HCEC 1CT (cell line): ENCODE measurements at regions not wholly inside any gene's neighbourhood (a gene's known extent, or its start where the extent isn't known, plus 50 kb on each side); places are given as distances from the start of the nearest gene placed in this dataset.

ENCODE experiments used
- DNase-seq: peaks from one replicate; pipeline ENCODE4 v3.0.0-alpha.2; 2017

DNA sequence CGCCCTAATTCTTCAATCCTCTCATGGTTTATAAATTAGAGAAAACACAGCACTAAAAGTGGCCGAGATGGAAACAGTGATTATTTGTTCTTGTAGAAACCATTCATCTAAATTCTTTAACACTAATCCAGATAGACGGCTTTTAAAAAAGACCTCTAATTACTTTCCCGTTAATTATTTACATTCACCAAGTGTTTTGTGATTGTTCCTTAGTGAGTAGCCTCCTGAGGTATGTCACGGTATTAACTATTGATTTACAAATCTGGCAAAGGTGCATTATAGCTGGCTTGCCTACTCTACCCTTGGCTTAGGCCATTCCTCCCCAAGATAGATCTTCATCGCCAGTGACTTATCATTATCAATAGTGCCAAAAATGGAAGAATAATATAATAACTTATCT, 436.4 kb upstream of the ST6GAL2 start:
- DNase-seq = no peak

DNA sequence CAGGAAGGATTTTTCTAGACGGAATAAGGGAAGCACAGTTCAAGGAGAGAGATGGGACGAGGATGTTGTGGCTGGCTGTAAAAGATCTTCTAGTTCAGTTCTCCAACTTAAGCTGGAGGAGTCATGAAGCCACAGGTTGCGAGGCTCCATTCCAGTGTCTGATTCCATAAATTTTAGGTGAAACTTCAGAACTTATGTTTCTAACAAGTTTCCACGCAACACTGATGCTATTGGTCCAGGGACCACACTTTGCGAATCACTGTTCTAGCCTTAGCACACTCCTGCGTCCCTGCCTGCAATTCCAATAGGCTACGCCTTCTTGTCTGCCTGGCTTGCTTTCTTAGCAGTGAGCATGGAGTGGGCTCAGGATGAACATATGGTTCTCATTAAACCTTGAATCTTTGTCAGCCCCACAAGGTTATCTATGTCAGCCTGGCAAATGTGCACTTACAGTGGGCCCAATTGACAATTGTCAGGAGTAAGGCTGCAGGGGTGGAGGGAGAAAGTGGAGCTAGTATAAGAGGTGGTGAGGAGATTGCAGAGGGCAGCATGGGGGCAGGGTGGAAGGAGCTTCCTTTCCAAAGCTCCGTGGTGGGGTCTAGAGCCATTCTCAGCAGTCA, 438.1 kb upstream of the ST6GAL2 start:
- DNase-seq = no peak

DNA sequence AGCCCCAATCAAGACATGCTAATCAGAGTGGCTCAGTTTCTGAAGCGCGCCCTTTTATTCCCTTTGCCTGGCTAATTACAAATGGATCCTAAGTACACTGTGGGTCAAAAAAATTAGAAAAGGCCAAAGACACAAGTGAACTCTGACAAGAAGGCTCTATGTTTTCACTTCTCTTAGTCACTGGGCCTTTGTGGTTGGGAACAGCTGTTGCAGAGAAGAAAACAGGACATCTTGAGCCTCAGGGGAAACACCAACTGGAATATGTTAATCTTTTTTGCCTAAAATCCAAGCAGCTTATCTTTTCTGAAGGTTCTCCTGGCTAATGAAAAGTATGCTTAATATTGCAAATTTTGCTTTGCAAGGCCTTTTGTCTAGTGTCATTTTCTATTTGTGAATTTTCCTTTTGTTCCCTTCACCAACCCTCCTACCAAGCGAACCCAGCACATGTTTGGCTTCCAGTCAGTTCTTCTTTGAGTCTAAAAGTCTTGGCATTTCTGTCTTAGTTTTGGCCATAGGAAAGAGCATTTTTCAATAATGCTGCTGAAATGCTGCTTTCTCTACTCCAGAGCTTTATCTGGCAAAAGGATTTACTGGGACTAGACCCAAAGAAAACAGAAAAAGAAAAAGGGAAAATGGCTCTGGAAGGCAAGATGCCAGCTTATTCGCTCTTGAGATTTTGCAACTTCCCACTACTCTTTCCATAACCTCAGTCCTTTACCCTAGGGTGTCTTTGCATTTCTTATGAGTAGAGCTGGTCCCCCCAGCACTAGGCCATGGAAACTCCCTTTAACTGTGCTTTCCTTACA, 440.2 kb upstream of the ST6GAL2 start:
- DNase-seq = no peak

DNA sequence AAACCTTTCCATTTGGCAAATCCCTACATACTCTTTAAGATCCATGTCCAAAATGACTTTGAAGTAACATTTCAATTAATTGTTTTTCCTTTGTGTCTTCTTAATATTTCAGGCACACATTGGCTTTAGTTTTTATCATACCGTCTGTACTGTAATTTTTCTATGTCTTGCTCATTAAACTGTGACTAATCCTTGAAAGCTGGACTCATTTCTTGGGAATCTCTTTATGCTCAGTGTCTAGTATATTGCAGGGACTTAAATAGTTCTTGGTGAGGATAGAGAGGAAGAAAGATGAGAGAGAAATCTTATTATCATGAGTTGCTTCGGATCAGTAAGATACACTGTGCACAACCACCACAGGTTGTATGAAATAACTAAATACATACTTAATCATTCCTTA, 448.3 kb upstream of the ST6GAL2 start:
- no peak for DNase-seq

DNA sequence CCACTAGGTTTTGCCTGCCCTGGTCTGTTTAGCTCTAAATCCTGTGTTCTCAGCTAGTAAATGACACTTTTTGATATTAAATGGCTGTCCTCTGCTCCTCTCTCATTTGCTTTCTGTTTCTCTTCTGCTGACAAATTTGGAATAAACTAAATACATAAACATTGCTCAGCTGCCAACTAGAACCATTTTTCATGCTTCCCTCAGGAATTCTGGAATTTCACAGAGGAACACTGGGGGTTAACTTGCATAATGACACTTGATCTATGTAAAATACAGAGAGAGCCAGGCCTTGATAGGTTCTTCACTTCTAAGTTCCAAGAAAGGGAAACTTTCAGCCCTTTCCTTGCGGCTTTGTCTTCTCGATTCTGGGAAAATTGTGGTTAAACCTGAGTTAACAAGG, 450.6 kb upstream of the ST6GAL2 start:
- DNase-seq = no peak

DNA sequence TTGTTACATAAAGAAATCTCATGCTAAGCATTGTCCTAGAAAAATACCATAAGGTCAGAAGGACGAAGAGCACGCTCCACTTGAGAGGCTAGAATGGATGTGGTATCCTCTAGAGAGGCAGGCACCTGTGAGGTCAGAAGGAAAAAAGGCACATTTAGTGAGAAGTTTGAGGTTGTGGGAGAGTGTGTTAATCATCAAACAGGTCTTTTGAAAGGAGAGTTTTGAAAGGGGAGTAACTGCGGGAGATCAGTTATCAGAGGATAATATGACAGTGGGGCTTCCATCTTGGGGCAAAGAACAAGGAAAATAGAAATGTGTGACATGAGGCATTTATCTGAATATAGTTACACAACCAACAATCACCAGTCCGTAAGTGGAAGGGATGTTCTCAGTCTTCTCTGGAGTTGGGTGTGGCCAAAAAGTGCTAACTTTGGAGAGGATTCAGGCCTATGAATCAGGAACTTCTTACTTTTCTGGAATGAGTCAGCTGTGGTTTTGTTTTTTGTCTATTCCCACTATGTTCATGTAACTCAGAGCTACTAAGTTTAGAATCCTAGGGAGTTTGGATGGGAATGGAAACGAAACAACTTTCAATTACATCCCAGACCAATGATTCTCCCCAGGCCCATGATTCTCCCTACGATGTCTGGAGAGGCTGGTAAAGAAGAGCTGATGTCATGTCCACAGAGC, 451.4 kb upstream of the ST6GAL2 start:
- DNase-seq = no peak

DNA sequence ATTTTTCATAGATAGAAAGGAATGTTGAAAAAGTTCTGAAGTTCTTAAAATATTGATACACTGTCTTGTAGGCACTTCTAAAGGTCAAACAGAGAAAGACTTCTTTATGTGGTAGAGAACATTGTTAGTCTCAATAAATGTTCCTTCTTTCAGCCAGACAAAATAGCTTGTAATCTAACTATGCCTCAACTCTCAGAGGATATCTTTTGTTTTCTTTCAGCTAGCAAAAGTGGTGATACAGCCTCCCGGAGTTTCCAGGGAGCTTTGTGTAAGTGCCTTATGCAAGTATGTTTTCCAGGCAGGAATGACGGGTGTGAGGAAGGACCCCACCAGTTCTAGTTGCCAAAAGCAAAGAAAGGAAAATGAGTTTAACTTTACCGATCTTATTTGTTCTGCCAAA, 452.1 kb upstream of the ST6GAL2 start:
- no peak for DNase-seq

DNA sequence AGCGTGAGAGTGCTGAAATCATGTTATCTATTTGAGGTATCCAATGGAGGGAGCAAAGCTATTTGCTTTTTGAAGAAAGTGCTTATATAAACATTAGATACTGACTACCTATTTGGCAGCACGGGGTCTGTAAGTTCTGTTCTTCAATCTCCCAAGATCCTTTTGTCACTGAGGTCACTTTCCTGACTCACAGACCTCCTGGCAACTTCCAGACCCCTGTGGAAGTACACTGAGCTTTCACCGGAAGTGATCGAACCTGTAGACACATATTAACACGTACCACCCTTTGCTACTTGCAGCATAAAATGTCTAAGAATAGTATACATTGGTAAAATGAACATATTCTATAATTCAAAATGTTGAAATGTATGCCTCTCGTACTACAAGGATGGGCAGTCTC, 452.6 kb upstream of the ST6GAL2 start:
- no peak for DNase-seq

DNA sequence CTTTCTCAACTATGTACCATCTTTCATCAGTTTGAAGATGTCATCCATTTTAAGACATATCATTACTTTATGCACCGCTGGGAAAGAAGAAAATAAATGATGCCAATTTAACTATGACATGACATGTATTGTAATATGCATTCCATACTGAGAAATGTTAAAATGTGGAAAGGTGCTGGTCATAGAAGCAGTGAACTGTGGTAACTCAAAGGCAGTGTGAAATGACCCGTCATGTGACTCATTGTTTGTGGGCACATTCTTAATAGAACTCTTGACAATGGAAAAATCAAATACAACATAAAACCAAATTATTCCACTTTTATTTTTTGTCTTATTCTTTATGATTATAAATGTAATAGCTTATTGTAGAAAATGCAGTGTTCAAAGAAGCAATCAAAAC, 455.0 kb upstream of the ST6GAL2 start:
- DNase-seq = no peak

DNA sequence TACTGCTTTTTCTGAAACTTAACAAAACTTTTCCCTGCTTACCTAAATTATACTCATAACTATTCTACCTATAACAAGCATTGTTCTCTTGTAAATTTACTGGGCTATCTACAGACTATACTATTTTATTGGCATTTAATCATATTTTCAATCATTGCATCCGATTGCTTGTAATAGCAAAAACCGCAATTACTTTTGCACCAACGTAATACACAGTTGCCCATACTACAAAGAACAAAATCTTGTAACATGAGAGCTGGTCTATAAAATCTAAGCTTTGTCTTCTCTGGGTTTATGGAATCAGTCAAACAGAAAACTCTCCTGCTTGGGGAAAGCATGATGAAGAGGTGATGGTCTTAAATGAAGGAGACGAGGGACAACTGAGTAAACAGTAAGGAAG, 463.4 kb upstream of the ST6GAL2 start:
- no peak for DNase-seq

DNA sequence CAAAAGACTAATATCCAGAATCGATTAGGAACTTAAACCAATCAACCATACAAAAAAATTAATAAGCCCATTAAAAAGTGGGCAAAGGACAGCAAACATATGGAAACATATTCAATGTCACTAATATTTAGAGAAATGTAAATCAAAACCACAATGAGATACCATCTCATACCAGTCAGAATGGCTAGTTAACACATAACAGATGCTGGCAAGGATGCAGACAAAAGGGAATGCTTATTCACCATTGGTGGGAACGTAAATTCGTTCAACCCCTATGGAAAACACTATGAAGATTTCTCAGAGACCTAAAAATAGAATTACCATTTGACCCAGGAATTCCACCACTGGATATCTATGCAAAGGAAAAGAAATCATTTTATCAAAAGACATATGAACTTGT, 468.2 kb upstream of the ST6GAL2 start:
- DNase-seq = no peak

DNA sequence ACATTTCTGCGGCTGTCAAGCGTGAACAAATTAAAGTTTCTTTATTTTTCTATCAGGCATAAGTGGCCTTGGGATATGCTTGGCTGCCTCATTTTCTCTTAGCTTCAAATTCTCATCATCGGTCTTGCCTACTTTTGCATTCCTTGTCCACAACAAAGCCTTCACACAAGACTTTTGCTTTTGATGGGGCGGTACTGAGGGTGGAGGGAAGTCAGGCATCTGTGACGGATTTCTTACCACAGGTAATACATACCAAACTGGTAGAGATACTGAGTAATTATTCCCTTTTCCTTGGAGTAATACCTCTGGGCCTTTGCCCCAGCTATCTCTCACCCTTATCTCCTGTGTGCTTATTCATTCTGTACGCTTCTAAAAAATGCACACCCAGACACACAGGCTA, 468.3 kb upstream of the RGPD4 start:
- DNase-seq = no peak

DNA sequence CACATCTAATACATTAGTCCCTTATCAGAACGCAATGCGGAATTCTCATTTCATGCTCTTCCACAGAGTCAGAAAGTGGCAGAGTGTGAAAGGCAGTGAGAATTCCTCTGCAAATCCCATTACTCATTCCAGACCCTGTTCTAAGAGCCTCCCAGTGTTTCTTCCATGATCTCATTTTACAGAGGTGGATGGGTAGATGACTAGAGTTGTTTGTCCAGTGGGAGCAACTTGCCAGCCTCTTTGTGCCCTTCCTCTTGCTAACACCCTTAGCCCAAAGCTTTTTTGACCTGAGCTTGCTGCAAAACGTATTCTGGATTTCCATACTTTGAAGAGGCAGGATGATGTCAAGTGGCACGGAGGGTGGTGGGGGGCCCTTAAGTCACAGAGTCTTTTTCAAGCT, 467.7 kb upstream of the RGPD4 start:
- no peak for DNase-seq

DNA sequence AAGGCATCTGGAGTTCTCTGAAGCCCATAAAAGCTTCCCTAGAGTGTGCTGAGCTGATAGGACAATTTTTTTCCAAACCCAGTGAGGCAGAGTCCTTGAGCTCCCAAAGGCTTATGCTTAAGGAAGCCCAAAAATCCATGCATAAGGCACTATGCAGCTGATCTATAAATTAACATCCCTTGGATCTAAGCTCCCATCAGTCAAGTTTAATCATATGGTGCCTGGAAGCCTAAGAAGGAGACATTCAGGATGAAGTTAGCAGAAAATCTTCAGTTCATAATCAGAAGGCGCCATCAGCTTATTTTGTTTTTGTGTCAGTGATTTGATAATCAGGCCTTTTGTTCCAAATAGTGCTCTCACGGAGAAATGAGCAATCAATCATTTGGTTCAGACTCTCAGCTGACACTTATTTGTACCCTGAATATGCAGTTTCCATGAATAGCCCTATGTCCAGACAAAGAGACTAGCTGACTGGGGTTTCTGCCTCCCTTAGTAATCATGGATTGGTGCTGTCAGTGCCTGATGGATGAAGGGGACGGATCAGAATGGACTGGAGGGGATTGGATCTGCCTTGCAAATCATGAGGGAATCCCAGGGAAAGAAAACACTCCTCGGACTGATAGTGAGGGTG, 464.8 kb upstream of the RGPD4 start:
- DNase-seq = no peak

DNA sequence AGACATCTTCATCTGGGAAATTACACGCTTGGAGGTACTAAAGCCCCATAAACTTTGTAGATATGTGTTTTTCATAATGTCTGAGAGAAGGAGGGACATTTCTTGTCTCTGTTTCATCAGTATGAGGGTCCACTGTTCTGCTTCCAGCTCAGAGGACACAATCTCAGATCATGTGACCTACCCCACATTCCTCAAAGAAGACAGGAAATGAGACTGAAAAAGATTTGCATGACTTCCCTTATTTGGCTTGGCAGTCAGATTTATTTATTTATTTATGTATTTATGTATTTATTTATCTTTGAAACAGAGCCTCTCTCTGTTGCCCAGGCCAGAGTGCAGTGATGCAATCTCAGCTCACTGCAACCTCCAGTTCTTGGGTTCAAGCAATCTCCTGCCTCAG, 463.7 kb upstream of the RGPD4 start:
- DNase-seq = no peak

DNA sequence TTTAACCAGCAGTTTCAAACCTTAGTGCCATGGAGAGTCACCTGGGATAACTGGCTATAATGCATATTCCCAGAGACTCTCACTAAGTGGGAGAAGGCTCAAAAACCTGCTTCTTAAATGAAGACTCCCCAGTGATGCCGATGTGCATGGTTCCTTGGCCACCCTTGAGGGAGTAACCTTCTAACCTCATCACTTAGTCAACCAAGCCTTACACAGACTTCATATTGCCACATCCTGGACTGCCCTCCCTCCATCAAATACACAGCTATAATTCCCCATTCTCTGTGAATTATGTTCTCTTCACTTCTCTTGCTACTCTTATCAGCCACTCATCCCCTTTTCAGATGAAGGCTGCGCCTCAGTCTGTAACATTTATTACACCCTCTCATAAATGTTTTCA, 462.9 kb upstream of the RGPD4 start:
- no peak for DNase-seq

DNA sequence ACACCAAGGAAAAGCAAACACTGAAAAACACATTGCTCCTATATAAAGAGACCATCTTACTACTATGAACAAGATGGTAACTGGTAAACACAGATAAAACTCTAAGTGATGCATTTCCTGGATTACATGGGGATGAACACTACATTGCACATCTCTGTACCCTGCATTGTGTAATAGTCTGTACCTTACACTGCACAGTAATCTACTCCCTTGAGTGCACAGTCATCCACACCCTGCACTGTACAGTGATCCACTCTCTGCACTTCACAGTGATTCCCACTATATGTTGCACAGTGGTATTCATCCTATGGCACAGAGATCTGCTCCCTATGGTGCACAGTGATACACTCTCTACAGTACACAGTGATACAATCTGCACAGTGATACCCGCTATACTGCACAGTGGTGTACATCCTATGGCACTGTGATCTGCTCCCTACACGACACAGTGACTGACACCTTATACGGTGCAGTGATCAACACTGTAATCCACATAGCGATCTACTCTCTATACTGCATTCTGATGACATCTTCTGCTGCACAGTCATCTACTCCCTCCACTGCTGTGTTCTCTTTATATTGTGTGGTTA, 462.2 kb upstream of the RGPD4 start:
- no peak for DNase-seq

DNA sequence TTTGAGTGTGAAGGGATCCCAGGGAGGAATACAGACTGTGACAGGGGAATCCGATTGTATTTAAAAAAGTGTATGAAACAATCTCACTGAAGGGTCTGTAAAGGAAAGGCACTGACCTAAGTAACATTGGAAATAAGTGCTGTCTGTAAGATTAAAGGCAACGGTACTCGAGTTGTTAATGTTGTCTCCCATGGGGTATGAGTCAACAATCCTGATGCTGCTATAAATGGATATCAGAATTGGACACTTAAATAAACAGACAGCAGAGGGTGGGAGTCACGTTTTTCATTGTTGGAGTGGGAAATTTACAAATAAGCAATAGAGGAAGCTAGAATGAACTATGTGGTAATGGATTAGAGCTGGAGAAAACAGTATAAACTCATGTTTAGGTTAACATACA, 452.4 kb upstream of the RGPD4 start:
- no peak for DNase-seq

DNA sequence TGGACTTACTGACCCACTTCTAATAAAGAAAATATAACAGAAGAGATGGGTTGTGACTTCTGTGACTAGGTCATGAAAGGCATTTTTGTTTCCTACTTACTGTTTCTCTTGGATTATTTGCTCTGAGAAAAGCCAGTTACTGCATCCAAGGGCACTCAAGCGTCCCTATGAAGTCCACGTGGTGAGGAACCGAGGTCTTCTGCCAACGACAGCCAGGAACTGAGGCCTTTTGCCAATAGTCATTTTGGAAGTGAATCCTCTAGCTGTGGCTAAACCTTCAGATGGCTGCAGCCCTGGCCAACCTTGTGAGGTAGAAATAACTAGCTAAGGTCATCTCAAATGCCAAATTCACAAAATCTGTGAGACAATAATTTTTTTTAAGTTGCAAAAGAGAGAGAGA, 449.8 kb upstream of the RGPD4 start:
- DNase-seq = no peak

DNA sequence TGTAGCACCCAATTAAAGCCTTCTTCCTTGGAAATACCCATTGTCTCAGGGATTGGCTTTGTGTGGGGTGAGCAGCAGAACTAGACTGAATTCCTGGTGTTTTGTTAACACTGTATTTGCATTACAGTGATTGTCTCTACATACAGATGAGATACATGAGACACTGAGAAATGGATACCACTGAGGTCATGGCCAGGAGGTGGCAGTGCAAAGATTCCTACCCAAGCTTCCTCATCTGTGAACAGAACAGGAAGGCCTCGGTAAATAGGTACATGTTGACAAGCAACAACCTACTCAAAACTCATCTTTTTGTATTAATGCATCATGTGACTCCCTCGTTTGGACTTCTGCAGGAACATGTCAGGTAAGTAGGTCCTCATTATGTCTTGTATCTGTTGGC, 445.8 kb upstream of the RGPD4 start:
- no peak for DNase-seq

DNA sequence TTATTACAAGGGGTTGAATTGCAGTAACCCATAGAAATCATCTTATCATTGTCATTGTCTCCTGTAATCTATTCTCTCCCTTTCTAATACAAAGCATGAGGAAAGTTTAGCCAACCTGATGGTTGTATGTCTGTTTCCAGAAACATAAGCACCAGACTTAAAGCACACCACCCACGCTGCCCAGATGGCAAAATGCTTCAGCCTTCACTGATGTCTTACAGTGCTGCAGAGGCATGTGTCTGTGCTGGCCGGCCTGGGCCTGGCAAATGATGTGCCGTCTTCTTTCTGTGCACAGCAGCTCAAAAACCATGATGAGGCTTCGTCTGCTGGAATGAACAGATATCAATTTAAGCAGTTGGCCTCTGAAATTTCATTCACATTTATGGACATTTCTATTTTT, 443.0 kb upstream of the RGPD4 start:
- DNase-seq = no peak

DNA sequence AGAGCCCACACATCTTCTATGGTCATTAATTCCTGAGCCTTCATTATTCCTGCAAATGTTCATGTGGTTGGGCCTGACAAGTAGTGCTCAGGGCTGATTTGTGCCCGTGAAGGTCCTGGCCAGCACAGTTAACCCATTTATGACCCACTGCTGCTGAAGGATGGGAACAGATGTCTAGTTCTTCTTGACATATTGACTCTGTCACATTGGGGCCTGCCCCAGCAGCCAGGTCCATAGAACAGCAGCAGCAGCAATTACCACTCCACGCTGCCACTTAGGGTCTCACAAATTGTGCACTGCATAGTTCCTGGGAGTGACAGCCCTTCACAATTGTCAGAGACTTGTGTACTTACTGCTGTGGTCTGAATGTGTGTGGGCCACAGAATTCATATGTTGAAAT, 442.3 kb upstream of the RGPD4 start:
- DNase-seq = no peak

DNA sequence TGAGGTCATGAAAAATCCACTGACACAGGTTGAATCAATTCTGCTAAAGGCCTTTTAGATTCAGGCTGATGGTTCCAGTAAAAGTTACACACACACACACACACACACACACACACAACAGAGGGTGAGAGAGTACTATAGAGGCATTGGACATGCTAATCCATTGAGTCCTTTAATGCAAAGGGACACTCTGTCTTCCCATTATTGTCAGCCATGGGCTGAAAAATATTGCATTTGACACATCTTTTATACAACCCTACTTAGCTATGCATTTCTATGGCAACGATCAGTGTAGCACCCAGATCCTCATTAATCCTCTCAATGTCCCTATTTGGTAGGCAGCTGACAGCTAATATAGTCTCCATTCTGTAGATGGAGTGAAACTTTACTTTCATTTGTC, 440.8 kb upstream of the RGPD4 start:
- no peak for DNase-seq
